ENCODE measurements at regions not wholly inside any gene's neighbourhood (a gene's known extent, or its start where the extent isn't known, plus 50 kb on each side); places are given as distances from the start of the nearest gene placed in this dataset.

DNA sequence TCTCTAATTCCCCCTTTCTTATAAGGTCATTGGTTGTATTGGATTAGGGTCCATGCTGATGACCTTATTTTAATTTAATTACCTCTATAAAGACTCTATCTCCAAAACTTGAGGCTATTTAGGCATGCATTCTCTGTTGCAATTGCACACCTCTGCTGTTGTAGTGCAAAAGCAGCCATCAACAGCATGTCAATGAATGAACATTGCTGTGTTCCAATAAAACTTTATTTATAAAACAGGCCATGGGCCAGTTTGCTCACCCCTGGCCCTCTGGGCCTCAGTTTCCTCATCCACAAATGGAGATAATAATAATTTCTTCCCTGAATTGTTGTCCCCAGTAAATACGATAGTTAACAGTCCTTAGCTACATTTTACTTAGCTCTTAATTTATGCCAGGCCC is 100.4 kb upstream of the USP24 start:
- TF ChIP-seq POLR2AphosphoS5 (IDR thresholded peaks at IDR 0.05; ENCODE audit: borderline replicate concordance, low read depth, low read length): no peak
- TF ChIP-seq EZH2 (IDR thresholded peaks at IDR 0.05): no peak
